GM21723 (cell line): ENCODE measurements at regions not wholly inside any gene's neighbourhood (a gene's known extent, or its start where the extent isn't known, plus 50 kb on each side); places are given as distances from the start of the nearest gene placed in this dataset.

Experiments used
- ATAC-seq: cut with Tn5 transposase; IDR thresholded peaks from one replicate; pipeline ENCODE4 v1.9.1; 2021; ENCODE audit warnings: mild to moderate bottlenecking, moderate library complexity; ENCODE audit not compliant: unreplicated experiment

- no peak for ATAC-seq
Measured at GRCh38 chr10:125460326-125460725, 222.6 kb downstream of the TEX36 start.

- ATAC-seq = no peak
Measured at GRCh38 chr10:125457406-125457805, 225.6 kb downstream of the TEX36 start.

- ATAC-seq = no peak
Measured at GRCh38 chr10:125455855-125456254, 227.1 kb downstream of the TEX36 start.

- no peak for ATAC-seq
Measured at GRCh38 chr10:125455431-125455830, 227.5 kb downstream of the TEX36 start.

- no peak for ATAC-seq
Measured at GRCh38 chr10:125451319-125451718, 231.6 kb downstream of the TEX36 start.

GRCh38 chr10:125450218-125450617 lies 232.7 kb downstream of the TEX36 start:
- ATAC-seq = no peak

- no peak for ATAC-seq
Measured at GRCh38 chr10:125449571-125449970, 233.4 kb downstream of the TEX36 start.

GRCh38 chr10:125448596-125448995 lies 234.4 kb downstream of the TEX36 start:
- ATAC-seq = no peak

- ATAC-seq = no peak
Measured at GRCh38 chr10:125444790-125445189, 238.2 kb downstream of the TEX36 start.

GRCh38 chr10:125442856-125443540 lies 240.0 kb downstream of the TEX36 start:
- ATAC-seq = no peak

GRCh38 chr10:125441151-125441550 lies 241.8 kb downstream of the TEX36 start:
- ATAC-seq = no peak

- no peak for ATAC-seq
Measured at GRCh38 chr10:125431149-125431548, 251.8 kb downstream of the TEX36 start.

GRCh38 chr10:125428054-125428453 lies 254.9 kb downstream of the TEX36 start:
- no peak for ATAC-seq

GRCh38 chr10:125424191-125424847 lies 258.6 kb downstream of the TEX36 start:
- ATAC-seq = no peak

GRCh38 chr10:125423569-125423968 lies 259.4 kb downstream of the TEX36 start:
- no peak for ATAC-seq

- ATAC-seq = no peak
Measured at GRCh38 chr10:125419831-125420230, 259.5 kb upstream of the CTBP2 start.

GRCh38 chr10:125419146-125419545 lies 258.8 kb upstream of the CTBP2 start:
- no peak for ATAC-seq

GRCh38 chr10:125417605-125418004 lies 257.2 kb upstream of the CTBP2 start:
- ATAC-seq = no peak

- no peak for ATAC-seq
Measured at GRCh38 chr10:125415964-125416363, 255.6 kb upstream of the CTBP2 start.

- no peak for ATAC-seq
Measured at GRCh38 chr10:125415006-125415633, 254.8 kb upstream of the CTBP2 start.

GRCh38 chr10:125411724-125412123 lies 251.4 kb upstream of the CTBP2 start:
- no peak for ATAC-seq

GRCh38 chr10:125409756-125410155 lies 249.4 kb upstream of the CTBP2 start:
- ATAC-seq = no peak
